ENCODE measurements at regions not wholly inside any gene's neighbourhood (a gene's known extent, or its start where the extent isn't known, plus 50 kb on each side); places are given as distances from the start of the nearest gene placed in this dataset.

GRCh38 chr6:40708049-40708448 lies 120.9 kb upstream of the LRFN2 start (continued):
- TF ChIP-seq RERE (CRISPR knock-in tag; IDR thresholded peaks at IDR 0.05; ENCODE audit: borderline replicate concordance), result no peak
- no peak for TF ChIP-seq ERF (CRISPR knock-in tag; IDR thresholded peaks at IDR 0.05)
- TF ChIP-seq SMARCA4 (IDR thresholded peaks at IDR 0.05), result no peak
- TF ChIP-seq, protein P1, sequence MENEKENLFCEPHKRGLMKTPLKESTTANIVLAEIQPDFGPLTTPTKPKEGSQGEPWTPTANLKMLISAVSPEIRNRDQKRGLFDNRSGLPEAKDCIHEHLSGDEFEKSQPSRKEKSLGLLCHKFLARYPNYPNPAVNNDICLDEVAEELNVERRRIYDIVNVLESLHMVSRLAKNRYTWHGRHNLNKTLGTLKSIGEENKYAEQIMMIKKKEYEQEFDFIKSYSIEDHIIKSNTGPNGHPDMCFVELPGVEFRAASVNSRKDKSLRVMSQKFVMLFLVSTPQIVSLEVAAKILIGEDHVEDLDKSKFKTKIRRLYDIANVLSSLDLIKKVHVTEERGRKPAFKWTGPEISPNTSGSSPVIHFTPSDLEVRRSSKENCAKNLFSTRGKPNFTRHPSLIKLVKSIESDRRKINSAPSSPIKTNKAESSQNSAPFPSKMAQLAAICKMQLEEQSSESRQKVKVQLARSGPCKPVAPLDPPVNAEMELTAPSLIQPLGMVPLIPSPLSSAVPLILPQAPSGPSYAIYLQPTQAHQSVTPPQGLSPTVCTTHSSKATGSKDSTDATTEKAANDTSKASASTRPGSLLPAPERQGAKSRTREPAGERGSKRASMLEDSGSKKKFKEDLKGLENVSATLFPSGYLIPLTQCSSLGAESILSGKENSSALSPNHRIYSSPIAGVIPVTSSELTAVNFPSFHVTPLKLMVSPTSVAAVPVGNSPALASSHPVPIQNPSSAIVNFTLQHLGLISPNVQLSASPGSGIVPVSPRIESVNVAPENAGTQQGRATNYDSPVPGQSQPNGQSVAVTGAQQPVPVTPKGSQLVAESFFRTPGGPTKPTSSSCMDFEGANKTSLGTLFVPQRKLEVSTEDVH (IDR thresholded peaks at IDR 0.05; ENCODE audit: low read depth, partially characterized antibody), result no peak
- TF ChIP-seq, protein P2, sequence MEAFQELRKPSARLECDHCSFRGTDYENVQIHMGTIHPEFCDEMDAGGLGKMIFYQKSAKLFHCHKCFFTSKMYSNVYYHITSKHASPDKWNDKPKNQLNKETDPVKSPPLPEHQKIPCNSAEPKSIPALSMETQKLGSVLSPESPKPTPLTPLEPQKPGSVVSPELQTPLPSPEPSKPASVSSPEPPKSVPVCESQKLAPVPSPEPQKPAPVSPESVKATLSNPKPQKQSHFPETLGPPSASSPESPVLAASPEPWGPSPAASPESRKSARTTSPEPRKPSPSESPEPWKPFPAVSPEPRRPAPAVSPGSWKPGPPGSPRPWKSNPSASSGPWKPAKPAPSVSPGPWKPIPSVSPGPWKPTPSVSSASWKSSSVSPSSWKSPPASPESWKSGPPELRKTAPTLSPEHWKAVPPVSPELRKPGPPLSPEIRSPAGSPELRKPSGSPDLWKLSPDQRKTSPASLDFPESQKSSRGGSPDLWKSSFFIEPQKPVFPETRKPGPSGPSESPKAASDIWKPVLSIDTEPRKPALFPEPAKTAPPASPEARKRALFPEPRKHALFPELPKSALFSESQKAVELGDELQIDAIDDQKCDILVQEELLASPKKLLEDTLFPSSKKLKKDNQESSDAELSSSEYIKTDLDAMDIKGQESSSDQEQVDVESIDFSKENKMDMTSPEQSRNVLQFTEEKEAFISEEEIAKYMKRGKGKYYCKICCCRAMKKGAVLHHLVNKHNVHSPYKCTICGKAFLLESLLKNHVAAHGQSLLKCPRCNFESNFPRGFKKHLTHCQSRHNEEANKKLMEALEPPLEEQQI (IDR thresholded peaks at IDR 0.05), result no peak
- no peak for TF ChIP-seq ZEB2 (IDR thresholded peaks at IDR 0.05)
- TF ChIP-seq ZNF76 (CRISPR knock-in tag; IDR thresholded peaks at IDR 0.05; ENCODE audit: borderline replicate concordance), result no peak
- no peak for TF ChIP-seq ZKSCAN3 (CRISPR knock-in tag; IDR thresholded peaks at IDR 0.05)
- TF ChIP-seq ZNF175 (CRISPR knock-in tag; IDR thresholded peaks at IDR 0.05; ENCODE audit: low read depth), result no peak
- no peak for TF ChIP-seq ZNF584 (CRISPR knock-in tag; IDR thresholded peaks at IDR 0.05; ENCODE audit: low read depth)
- no peak for TF ChIP-seq CTCF (IDR thresholded peaks at IDR 0.05 in 2 of 3, conservative IDR thresholded peaks at IDR 0.05 in 1 of 3; ENCODE audit: insufficient read depth in 2 of 3, low read depth in 1 of 3, low read length in 3 of 3)
